GM12878 (cell line): ENCODE measurements at regions not wholly inside any gene's neighbourhood (a gene's known extent, or its start where the extent isn't known, plus 50 kb on each side); places are given as distances from the start of the nearest gene placed in this dataset.

ENCODE experiments used
- ATAC-seq: fragments of 200-7000 bp; cut with Tn5 transposase; 3 replicates; pipeline ENCODE4 v1.9.1; 2020; ENCODE audit warnings: mild to moderate bottlenecking, moderate library complexity
- BruUV-seq: library from RNA; stranded (reverse); fragments of 400-500 nt; replicated peaks from 2 replicates; lab custom pipeline; 2021; lab: Mats Ljungman, UMichigan
- CTCF ChIA-PET: fragments of 300-600 bp; sonication (Branson Sonifier 250); formaldehyde crosslinking; extraction: SDS; loops from one replicate; lab custom pipeline; 2021; ENCODE audit warnings: inconsistent platforms; lab: Yijun Ruan, JAX
- POLR2A ChIA-PET: fragments of 350-600 bp; formaldehyde crosslinking; extraction: SDS; loops from one replicate; lab custom pipeline; 2021; ENCODE audit warnings: inconsistent platforms; lab: Charles Lee
- RAD21 ChIA-PET: fragments of 300-600 bp; sonication (Branson Sonifier 250); formaldehyde crosslinking; loops from one replicate; lab custom pipeline; 2023; ENCODE audit warnings: antibody characterized with exemption; ENCODE audit not compliant: unreplicated experiment; lab: Charles Lee
- SMC1A ChIA-PET: fragments of 300-600 bp; sonication (Branson Sonifier 250); formaldehyde crosslinking; loops from one replicate; lab custom pipeline; 2023; ENCODE audit not compliant: unreplicated experiment, uncharacterized antibody; lab: Charles Lee
- DNase-seq: peaks from one replicate; pipeline ENCODE4 v3.0.0-alpha.2; 2011; ENCODE audit warnings: low read depth, low spot score
- FAIRE-seq: peaks from 3 replicates; lab custom pipeline; 2011; peaks lifted over from hg19 to GRCh38; lab: Jason Lieb, UNC
- H2AFZ ChIP-seq: 2 replicates; pipeline ENCODE4 v1.6.0; 2011; ENCODE audit warnings: low read depth, low read length, control low read depth; ENCODE audit not compliant: control insufficient read depth
- H3K27ac ChIP-seq: 2 replicates; pipeline ENCODE4 v1.5.1; 2011; ENCODE audit warnings: control low read depth; ENCODE audit not compliant: control insufficient read depth, insufficient read depth
- H3K27me3 ChIP-seq, 2 experiments: replicated peaks in 1 of 2; 2 replicates each; pipeline versions ENCODE4 v1.6.0 to v1.6.1; 2011; ENCODE audit warnings: low read length in 1 of 2; ENCODE audit not compliant: control insufficient read depth in 2 of 2, insufficient read depth in 2 of 2
- H3K36me3 ChIP-seq, 2 experiments: 2 replicates each; pipeline ENCODE4 v1.5.1; 2011; ENCODE audit warnings: low read length in 1 of 2; ENCODE audit not compliant: control insufficient read depth in 2 of 2, insufficient read depth in 2 of 2
- H3K4me1 ChIP-seq: 2 replicates; pipeline ENCODE4 v1.6.1; 2011; ENCODE audit warnings: mild to moderate bottlenecking, low read length, moderate library complexity, mixed read lengths; ENCODE audit not compliant: control insufficient read depth, insufficient read depth
- H3K4me2 ChIP-seq: 2 replicates; pipeline ENCODE4 v1.6.0; 2011; ENCODE audit warnings: control low read depth; ENCODE audit not compliant: control insufficient read depth, insufficient read depth
- H3K4me3 ChIP-seq: fragments of 200-600 bp; sonication (generic); 2 replicates; pipeline ENCODE4 v1.5.1; 2016
- H3K79me2 ChIP-seq: 2 replicates; pipeline ENCODE4 v1.6.0; 2011; ENCODE audit warnings: low read length; ENCODE audit not compliant: control insufficient read depth, insufficient read depth
- H3K9ac ChIP-seq: 2 replicates; pipeline ENCODE4 v1.8.0; 2011; ENCODE audit warnings: low read length, control low read depth, mixed read lengths; ENCODE audit not compliant: control insufficient read depth, insufficient read depth
- H3K9me3 ChIP-seq: replicated peaks from 3 replicates; pipeline ENCODE4 v1.5.1; 2011; ENCODE audit warnings: mild to moderate bottlenecking, low read length; ENCODE audit not compliant: control insufficient read depth, insufficient read depth
- H4K20me1 ChIP-seq: 2 replicates; pipeline ENCODE4 v1.6.0; 2011; ENCODE audit not compliant: control insufficient read depth, insufficient read depth
- BMI1 ChIP-seq: fragments of 450-650 bp; IDR thresholded peaks from 2 replicates; pipeline ENCODE4 v1.6.1; 2016; ENCODE audit warnings: mild to moderate bottlenecking, moderate library complexity, borderline replicate concordance
- CHD2 ChIP-seq: IDR thresholded peaks from 2 replicates; pipeline ENCODE4 v1.6.1; 2011; ENCODE audit warnings: low read depth, low read length, improper control_type of control experiment, borderline replicate concordance
- DPF2 ChIP-seq: fragments of 450-650 bp; IDR thresholded peaks from 2 replicates; pipeline ENCODE4 v1.6.1; 2017; ENCODE audit warnings: mild to moderate bottlenecking
- ELK1 ChIP-seq: IDR thresholded peaks from 2 replicates; pipeline ENCODE4 v1.6.1; 2012; ENCODE audit warnings: low read depth, low read length, improper control_type of control experiment
- ETV6 ChIP-seq, 2 experiments: fragments of 450-650 bp in 1 of 2; IDR thresholded peaks in 1 of 2; conservative IDR thresholded peaks in 1 of 2; 2 replicates each; pipeline ENCODE4 v1.6.1; 2014; ENCODE audit warnings: antibody characterized with exemption in 1 of 2, borderline replicate concordance in 1 of 2, low read depth in 1 of 2, mild to moderate bottlenecking in 1 of 2, moderate library complexity in 1 of 2
- KDM1A ChIP-seq: fragments of 200-600 bp; sonication (generic); IDR thresholded peaks from 2 replicates; pipeline ENCODE4 v1.6.1; 2016; ENCODE audit warnings: borderline replicate concordance
- NFXL1 ChIP-seq: fragments of 450-650 bp; IDR thresholded peaks from 2 replicates; pipeline ENCODE4 v1.6.1; 2017; ENCODE audit warnings: antibody characterized with exemption, mild to moderate bottlenecking, borderline replicate concordance
- POLR2AphosphoS5 ChIP-seq: IDR thresholded peaks from 2 replicates; pipeline ENCODE4 v1.6.1; 2011; ENCODE audit warnings: mild to moderate bottlenecking, low read length, inconsistent platforms
- POU2F2 ChIP-seq: IDR thresholded peaks from 3 replicates; pipeline ENCODE4 v1.6.1; 2011; ENCODE audit warnings: low read depth, mild to moderate bottlenecking, low read length, borderline replicate concordance
- RAD21 ChIP-seq: IDR thresholded peaks from 2 replicates; pipeline ENCODE4 v1.6.1; 2011; ENCODE audit warnings: mild to moderate bottlenecking, low read depth, low read length, moderate library complexity; ENCODE audit not compliant: insufficient read depth
- RELB ChIP-seq: fragments of 450-650 bp; IDR thresholded peaks from 2 replicates; pipeline ENCODE4 v1.6.1; 2017; ENCODE audit warnings: low read depth, mild to moderate bottlenecking, moderate library complexity
- SMAD1 ChIP-seq: fragments of 450-650 bp; IDR thresholded peaks from 2 replicates; pipeline ENCODE4 v1.6.1; 2018; ENCODE audit warnings: mild to moderate bottlenecking, low read depth; ENCODE audit not compliant: partially characterized antibody
- SUPT20H ChIP-seq: IDR thresholded peaks from 2 replicates; pipeline ENCODE4 v1.6.1; 2011; ENCODE audit warnings: low read depth, mild to moderate bottlenecking, low read length, moderate library complexity, borderline replicate concordance; ENCODE audit not compliant: control insufficient read depth
- USF1 ChIP-seq: IDR thresholded peaks from 2 replicates; pipeline ENCODE4 v1.6.1; 2011; ENCODE audit warnings: borderline replicate concordance, low read depth, mild to moderate bottlenecking, moderate library complexity, mixed read lengths, low read length; ENCODE audit not compliant: insufficient read depth; ENCODE audit errors: extremely low read length
- YY1 ChIP-seq: IDR thresholded peaks from 2 replicates; pipeline ENCODE4 v1.6.1; 2011; ENCODE audit warnings: low read depth, mild to moderate bottlenecking, low read length
- ZBED1 ChIP-seq: IDR thresholded peaks from 2 replicates; pipeline ENCODE4 v1.6.1; 2016; ENCODE audit warnings: borderline replicate concordance
- ZNF274 ChIP-seq: IDR thresholded peaks from one replicate; pipeline ENCODE4 v1.8.0; 2011; ENCODE audit not compliant: insufficient read length, insufficient read depth
- WGBS: methylation state at CpG from one replicate; pipeline ENCODE4 v1.1.6; 2016; ENCODE audit warnings: low lambda C conversion rate; ENCODE audit not compliant: insufficient replicate concordance, insufficient coverage; ENCODE audit errors: missing lambda C conversion rate; 5-methylcytosine and 5-hydroxymethylcytosine counted together
- in situ Hi-C: fragments of 300-500 bp; cut with MboI; formaldehyde crosslinking; loops from 9 replicates; pipeline ENCODE4 v1.14.3; 2018; ENCODE audit warnings: mixed read lengths
- intact Hi-C: fragments of 100-400 bp; cut with micrococcal nuclease; formaldehyde crosslinking; loops from one replicate; pipeline ENCODE4 v1.14.2; 2022; ENCODE audit not compliant: unreplicated experiment

GRCh38 chr4:33966808-33967207 is 2277.5 kb downstream of the ARAP2 start:
- ChIA-PET SMC1A (no interaction called here), RAD21 (no interaction called here), POLR2A (no interaction called here), CTCF (no interaction called here)
- WGBS = 90% methylated on average over 1 of the region's 1 CpG
- H3K27me3 ChIP-seq = no peaks in the 10 kb centered on the region
- H3K27ac ChIP-seq = no peak overlapping the region
- no TSS peak for BruUV-seq
- no peaks in the 10 kb centered on the region for H3K36me3 ChIP-seq
- H3K79me2 ChIP-seq = no peaks in the 10 kb centered on the region
- in situ Hi-C loops = no loop called here
- DNase-seq (no peak), FAIRE-seq (no peak), ATAC-seq (no peak)
- H4K20me1 ChIP-seq = no peaks in the 10 kb centered on the region
- no peaks in the 10 kb centered on the region for H3K9me3 ChIP-seq
- no peak overlapping the region for H3K4me3 ChIP-seq
- H2AFZ ChIP-seq = no peak overlapping the region
- no peaks in the 10 kb centered on the region for H3K4me1 ChIP-seq
- intact Hi-C loops = no loop called here
- no peak overlapping the region for H3K9ac ChIP-seq
- TF ChIP-seq ZNF274 = no peak
- TF ChIP-seq RAD21 = no peak
- no peak for TF ChIP-seq CHD2
- TF ChIP-seq NFXL1 = no peak
- TF ChIP-seq POLR2AphosphoS5 = no peak
- no peak for TF ChIP-seq DPF2
- no peak for TF ChIP-seq KDM1A
- no peak for TF ChIP-seq SMAD1
- H3K4me2 ChIP-seq = no peak overlapping the region

- in situ Hi-C loops = no loop called here
- no peak overlapping the region for H3K9ac ChIP-seq
- BruUV-seq = no TSS peak
- ChIA-PET CTCF (no interaction called here), RAD21 (no interaction called here), POLR2A (no interaction called here), SMC1A (interaction anchor here (0.7 to 1.3 kb wide), 2 partner anchors 9 to 61 kb away, joined by 3 read pairs; no protein-coding TSS in a partner anchor)
- FAIRE-seq (no peak), DNase-seq (no peak), ATAC-seq (peak; percentile 44; the same call in 2 of the 3 replicates)
- intact Hi-C loops = no loop called here
- no peaks in the 10 kb centered on the region for H3K9me3 ChIP-seq
- H3K27me3 ChIP-seq = no peaks in the 10 kb centered on the region
- H2AFZ ChIP-seq = no peak overlapping the region
- no peaks in the 10 kb centered on the region for H3K79me2 ChIP-seq
- no peaks in the 10 kb centered on the region for H3K36me3 ChIP-seq
- H3K27ac ChIP-seq = no peak overlapping the region
- no peaks in the 10 kb centered on the region for H3K4me1 ChIP-seq
- no peak overlapping the region for H3K4me2 ChIP-seq
- no peak overlapping the region for H3K4me3 ChIP-seq
- no peaks in the 10 kb centered on the region for H4K20me1 ChIP-seq
- TF ChIP-seq POU2F2 (no peak), RELB (no peak), BMI1 (no peak), SUPT20H (no peak), USF1 (no peak), ZBED1 (no peak), ETV6 (conservative IDR thresholded peaks at IDR 0.05 in 1 of 2, IDR thresholded peaks at IDR 0.05 in 1 of 2; ENCODE audit: borderline replicate concordance in 1 of 2, low read depth in 1 of 2) (no peak), ELK1 (no peak), YY1 (no peak)
Observed at GRCh38 chr4:33974270-33974669, 2270.0 kb downstream of the ARAP2 start.
